HG03378 (cell line): ENCODE measurements at regions not wholly inside any gene's neighbourhood (a gene's known extent, or its start where the extent isn't known, plus 50 kb on each side); places are given as distances from the start of the nearest gene placed in this dataset.

Experiments used
- ATAC-seq: cut with Tn5 transposase; IDR thresholded peaks from one replicate; pipeline ENCODE4 v1.9.1; 2021; ENCODE audit warnings: mild to moderate bottlenecking, moderate library complexity; ENCODE audit not compliant: unreplicated experiment

DNA sequence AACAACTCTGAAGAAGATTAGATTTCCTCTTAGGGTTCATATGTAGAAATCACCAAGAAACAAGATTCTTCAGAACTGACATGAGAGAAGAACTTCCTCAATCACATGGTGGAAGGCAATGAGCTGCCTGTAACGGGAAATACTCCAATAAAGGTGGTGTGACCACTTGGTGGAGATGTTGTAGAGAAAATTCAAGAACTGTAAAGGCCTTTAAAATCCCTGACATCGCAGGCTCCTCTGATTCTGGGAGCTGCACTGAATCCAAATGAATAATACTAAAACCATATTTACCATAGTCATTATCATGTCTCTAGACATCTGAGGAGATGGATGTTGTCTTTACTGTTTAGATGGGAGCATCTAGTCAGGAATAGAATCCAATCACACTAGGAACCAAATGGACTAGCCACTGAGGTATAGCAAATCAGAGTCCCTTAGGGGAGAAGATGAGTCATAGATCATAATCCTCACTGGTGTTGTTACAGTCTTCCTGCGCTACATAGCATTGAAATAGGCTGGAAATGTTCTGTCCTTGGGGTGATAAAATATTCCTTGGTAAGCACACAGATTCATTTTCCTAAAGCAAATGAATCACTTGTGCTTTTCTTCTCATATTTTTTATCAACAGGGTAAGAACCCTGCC, 321.6 kb upstream of the TENM4 start:
- no peak for ATAC-seq

DNA sequence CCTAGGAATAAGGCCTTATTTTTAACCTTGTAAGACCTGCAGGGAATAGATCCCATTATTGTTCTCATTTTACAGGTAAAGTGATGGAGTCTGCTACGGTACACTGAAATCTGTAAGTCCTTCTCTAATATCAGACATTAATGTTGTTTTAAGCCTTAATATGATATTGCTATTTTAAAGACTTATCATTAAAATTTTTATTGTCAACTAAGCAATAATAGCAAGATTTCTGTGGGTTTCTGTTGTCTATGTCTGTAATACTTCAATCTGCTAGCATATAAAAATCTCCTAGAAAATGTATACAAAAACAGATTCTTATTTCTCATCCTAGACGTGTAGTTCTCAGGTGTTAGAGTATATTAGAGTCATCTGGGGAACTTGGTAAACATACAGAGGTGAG, 317.5 kb upstream of the TENM4 start:
- no peak for ATAC-seq

GRCh38 chr11:79747406-79747805, 306.6 kb upstream of the TENM4 start:
- no peak for ATAC-seq

DNA sequence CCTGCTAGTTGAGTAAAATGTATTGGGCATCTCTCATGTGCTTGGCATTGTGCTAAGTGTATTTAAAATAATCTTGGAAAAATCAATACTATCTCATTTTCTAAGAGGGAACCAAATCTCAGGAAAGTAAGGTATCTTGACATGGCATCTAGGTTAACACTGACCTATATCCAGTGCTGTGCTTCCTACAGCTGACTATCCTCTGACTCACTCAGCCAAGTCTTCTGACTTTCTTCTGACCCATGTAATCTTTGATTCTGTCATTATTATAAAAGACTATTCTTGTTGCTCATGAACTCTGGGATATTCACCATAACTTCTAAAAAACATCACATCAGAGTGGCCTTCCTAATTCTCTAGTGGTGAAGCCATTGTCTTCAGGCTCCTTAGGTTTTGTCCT, 304.1 kb upstream of the TENM4 start:
- no peak for ATAC-seq

GRCh38 chr11:79742176-79742575, 301.3 kb upstream of the TENM4 start:
- ATAC-seq, result no peak

DNA sequence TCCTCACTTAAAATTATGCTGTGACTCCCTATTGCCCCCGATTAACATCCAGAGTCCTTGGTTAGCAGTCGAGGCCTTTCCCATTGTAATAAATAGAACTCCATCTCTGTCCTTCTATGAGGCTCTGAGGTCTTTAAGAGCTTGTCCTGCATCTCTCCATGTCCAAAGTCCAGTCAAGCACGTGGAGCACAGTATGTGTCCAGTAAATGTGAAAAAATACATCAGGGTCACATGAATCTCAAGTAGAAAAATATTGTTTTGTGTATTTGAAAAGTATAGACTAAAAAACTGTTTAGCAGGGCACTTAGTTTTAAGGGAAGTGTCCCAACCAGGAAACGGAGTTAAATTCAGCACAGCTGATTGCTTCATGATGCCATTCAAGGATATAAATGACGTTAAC, 298.8 kb upstream of the TENM4 start:
- ATAC-seq, result no peak

DNA sequence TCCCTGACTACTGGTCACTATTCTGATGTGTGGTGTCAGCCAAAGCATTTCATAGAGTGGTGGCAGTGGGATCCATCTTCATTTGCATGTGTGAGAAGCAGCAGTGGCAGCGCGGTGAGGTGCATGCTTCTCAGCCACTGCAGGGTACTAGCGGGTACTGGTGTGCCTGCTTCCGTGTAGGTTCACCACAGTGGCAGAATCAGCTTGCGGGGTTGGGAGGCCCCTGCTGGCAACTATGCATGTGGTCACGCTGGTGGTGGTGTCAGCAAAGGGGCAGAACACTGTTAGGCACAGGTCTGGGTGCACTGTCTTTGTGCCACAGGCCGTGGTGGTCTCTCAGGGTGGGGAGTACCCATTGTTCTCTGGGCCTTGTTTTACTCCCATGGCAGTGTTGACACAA, 286.4 kb upstream of the TENM4 start:
- no peak for ATAC-seq

- ATAC-seq, result no peak
Measured at GRCh38 chr11:79720115-79720514, 279.3 kb upstream of the TENM4 start.

- peak; percentile 69 for ATAC-seq
Measured at GRCh38 chr11:79708319-79708932, 267.6 kb upstream of the TENM4 start.

DNA sequence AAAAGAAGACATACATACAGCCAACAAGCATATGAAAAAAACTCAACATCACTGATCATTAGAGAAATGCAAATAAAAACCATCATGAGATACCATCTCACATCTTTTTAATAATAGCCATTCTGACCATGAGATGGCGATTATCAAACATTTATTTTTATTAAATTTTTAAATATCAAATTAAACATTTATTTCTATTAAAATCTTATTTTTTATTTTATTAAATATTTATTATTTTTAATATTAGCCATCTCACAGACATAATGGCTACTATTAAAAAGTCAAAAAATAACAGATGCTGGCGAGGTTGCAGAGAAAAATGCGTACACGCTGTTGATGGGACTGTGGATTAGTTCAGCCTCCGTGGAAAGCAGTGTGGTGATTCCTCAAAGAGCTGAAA, 264.8 kb upstream of the TENM4 start:
- no peak for ATAC-seq

DNA sequence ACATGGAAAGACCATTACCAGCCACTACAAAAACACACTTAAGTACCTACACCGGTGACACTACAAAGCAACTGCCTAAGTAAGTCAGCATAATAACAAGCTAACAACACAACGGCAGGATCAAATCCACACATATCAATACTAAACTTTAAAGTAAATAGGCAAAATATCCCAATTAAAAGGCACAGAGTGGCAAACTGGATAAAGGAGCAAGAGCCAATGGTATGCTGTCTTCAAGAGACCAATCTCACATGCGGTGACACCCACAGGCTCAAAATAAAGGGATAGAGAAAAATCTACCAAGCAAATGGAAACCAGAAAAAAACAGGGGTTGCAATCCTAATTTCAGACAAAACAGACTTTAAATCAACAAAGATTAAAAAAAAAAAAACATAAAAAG, 261.5 kb upstream of the TENM4 start:
- ATAC-seq, result no peak

DNA sequence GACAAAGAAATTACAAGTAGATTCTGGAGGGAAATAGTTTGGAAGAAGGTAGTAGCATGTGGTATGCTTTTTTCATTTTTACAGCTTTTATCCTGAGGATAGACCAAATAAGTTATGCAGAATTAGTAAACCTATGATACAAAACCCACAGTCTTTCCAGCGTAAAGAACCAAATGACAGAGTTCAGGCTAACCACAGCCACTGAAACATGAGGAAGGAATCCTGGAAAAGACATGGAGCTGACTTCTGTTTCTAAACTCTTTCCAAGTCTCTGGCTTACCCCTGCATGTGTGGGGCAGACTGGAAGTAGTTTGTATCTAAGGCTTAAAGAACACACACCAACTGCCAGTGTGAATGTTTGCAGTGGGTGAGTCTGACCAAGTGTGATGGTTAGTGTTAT, 258.4 kb upstream of the TENM4 start:
- no peak for ATAC-seq

- peak; percentile 74 for ATAC-seq
Measured at GRCh38 chr11:79697905-79698304, 257.1 kb upstream of the TENM4 start.

DNA sequence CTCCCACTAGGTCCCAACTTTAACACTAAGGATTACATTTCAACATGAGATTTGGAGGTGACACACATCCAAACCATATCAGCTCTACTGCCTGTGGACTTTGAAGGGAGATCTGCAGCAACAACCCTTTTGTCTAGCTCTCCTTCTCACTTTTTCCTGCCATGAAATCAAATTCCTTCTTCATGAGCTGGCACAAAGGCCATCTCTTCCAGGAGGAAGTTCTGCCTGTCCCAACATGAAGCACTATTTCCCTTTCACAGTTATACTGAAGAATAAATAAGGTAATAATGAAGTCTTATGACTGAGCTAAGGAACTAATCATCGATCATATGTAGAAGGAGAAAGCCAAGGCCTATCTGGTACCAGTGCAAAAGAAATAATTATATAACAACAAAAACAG, 253.5 kb upstream of the TENM4 start:
- ATAC-seq, result no peak

DNA sequence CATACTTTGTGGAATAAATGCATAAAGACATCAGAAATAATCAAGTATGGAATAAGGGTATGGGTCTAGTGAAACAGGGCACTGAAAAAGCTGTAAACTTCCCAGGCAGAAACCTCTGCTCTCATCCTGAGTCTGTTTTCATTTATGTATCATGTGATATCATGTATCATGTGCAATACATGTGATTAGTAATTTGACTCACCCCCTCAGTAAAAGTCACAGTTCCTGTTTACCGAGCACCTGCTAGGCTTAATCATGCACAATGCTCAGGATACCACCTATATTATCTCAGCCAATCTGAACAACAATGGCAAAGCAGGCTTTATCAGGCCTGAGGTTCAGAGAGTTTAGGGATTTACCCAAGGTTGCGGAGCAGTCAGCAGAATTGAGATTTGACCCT, 250.6 kb upstream of the TENM4 start:
- no peak for ATAC-seq

DNA sequence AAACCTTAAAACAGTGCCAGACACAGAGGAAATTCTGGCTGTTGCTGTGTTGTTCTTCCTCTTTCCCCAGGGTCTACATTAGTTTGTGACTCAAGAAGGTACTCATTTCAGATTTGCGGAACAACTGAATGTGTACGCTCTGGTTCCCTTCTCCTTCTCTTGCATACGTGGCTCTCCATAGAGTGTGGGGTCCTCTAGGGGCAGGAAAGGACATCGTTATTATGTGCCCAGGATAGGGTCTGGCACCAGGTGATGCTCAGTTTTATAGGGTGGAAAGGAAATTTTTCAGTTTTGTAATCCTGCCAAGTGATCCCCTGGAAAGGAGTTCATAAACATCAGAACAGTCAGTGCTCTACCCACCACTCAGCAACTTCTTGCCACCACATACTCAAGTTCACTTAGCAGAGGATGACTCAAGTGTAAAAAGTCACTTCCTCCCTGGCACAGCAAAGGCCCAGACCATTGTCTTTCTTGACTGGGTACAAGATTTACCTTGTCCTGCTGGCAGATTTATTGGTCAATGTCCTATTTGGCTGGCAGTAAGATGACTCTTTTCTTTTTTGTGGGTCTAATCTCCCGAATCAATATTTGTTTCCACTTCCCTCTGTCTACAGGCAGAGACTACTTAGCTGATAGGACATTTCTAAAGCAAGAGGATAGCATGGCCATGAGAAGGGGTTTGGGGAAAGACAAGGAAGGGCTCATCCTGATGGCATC, 246.0 kb upstream of the TENM4 start:
- no peak for ATAC-seq

DNA sequence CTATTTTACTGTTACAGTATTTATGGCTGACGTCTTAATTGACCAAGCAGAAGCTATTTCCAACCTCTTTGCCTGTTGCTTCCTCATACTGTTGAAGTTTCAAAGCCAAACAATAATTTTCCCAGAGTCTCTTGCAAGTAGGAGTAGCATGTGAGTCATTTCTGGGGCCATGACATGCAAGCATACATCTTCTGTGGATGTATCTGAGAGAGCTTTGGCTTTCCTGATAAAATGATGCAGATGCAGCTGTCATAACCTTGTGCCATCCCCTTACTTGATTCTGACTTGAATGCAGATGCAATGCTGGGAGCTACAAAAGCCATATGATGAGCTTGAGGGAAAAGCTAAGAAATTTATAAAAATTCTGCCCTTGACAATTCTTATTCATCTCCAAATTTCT, 243.1 kb upstream of the TENM4 start:
- ATAC-seq, result no peak

GRCh38 chr11:79678780-79679452, 238.1 kb upstream of the TENM4 start:
- ATAC-seq, result no peak

DNA sequence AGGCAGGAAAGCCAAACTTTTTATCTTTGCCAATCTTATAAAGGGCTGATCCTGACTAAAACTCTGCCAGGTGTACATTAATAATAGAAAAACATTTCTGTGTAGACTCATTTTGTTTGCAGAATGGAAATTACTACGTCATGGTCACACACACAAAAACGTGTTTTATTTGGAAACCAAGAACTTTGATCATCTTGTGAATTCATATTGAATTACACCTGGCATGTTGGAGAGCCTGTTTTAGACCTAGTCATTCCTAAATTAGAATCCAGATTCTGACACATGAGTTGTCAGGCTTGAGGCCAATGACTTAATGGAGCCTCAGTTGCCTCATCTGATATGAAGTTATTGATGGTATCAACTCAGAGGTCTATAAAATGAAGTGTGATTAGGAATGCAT, 235.6 kb upstream of the TENM4 start:
- no peak for ATAC-seq

DNA sequence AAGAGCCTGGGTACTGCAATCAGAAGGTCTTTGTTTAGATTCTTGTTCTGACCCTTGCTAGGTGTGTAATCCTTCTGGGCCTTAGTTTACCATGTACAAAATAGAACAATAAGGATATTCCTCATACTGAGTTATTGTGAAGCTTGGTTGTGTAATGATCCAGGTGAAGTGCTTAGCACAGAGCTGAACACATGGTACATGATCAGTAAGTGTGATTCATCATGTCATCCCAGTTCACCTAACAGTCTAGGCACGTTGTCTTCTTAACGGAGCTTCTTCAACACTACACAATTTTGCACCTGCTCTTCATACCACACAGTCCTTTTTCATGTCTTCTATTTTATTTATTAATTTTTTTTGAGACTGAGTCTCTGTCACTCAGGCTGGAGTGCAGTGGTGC, 234.3 kb upstream of the TENM4 start:
- no peak for ATAC-seq

- ATAC-seq, result no peak
Measured at GRCh38 chr11:79672786-79673185, 232.0 kb upstream of the TENM4 start.

DNA sequence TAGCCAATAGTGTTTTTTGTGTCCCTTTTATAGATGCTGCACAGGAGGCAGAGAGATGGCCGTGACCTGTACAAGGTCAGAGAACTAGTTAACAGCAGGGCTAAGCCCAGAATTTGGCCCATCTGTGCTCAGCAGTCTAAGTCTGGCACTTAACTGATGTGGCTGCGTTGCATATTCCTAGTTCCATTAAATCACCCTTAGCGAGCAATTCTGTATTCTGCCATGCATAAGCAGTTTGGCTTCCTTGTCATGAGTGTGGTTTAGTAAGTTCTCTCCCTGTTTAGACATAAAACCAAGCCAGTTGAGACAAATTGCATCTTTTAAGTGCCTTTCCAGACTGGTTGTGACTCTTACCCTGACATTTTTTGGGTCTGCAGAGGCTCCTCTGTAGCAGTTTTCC, 230.6 kb upstream of the TENM4 start:
- no peak for ATAC-seq
